ENCODE measurements at regions not wholly inside any gene's neighbourhood (a gene's known extent, or its start where the extent isn't known, plus 50 kb on each side); places are given as distances from the start of the nearest gene placed in this dataset.

- CTCF ChIA-PET: no interaction called here
- POLR2A ChIA-PET: no interaction called here
- no peak for DNase-seq (ENCODE audit: low read depth, low spot score)
- TF ChIP-seq, protein P1, sequence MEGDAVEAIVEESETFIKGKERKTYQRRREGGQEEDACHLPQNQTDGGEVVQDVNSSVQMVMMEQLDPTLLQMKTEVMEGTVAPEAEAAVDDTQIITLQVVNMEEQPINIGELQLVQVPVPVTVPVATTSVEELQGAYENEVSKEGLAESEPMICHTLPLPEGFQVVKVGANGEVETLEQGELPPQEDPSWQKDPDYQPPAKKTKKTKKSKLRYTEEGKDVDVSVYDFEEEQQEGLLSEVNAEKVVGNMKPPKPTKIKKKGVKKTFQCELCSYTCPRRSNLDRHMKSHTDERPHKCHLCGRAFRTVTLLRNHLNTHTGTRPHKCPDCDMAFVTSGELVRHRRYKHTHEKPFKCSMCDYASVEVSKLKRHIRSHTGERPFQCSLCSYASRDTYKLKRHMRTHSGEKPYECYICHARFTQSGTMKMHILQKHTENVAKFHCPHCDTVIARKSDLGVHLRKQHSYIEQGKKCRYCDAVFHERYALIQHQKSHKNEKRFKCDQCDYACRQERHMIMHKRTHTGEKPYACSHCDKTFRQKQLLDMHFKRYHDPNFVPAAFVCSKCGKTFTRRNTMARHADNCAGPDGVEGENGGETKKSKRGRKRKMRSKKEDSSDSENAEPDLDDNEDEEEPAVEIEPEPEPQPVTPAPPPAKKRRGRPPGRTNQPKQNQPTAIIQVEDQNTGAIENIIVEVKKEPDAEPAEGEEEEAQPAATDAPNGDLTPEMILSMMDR (IDR thresholded peaks at IDR 0.05; ENCODE audit: insufficient read depth, low read length, missing control alignments): no peak
- H3K4me3 ChIP-seq (ENCODE audit: low read depth, low read length): no peak overlapping the region
These were observed 429.8 kb downstream of the BCOR start for GRCh38 chrX:39667736-39668482.

DNA sequence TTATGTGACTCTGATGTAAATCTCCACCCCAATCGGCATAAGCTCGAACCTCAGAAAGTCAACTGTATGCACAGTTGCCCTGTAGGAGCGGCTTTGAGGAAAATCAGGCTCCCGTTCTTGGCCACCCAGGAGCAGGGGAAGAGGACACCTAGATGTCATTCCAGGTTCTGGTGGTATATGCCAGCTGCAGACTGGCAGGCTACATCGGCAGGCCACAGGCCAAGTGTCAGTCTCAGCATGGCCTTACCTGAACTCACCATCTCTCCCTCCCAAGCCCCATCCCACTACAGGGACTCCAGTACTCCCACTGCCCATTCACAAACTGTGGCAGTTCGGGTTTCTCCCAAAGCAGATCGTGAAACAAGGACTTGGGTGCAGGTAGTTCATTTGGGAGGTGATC is 428.1 kb downstream of the BCOR start:
- ChIA-PET CTCF (no interaction called here), POLR2A (no interaction called here)
- TF ChIP-seq, protein P1 (IDR thresholded peaks at IDR 0.05; ENCODE audit: insufficient read depth, low read length, missing control alignments): no peak
- no peak for DNase-seq (ENCODE audit: low read depth, low spot score)
- no peak overlapping the region for H3K4me3 ChIP-seq (ENCODE audit: low read depth, low read length)

- TF ChIP-seq, protein P1 (IDR thresholded peaks at IDR 0.05; ENCODE audit: insufficient read depth, low read length, missing control alignments): no peak
- CTCF ChIA-PET: no interaction called here
- no peak overlapping the region for H3K4me3 ChIP-seq (ENCODE audit: low read depth, low read length)
- POLR2A ChIA-PET: no interaction called here
- DNase-seq (ENCODE audit: low read depth, low spot score): no peak
These were observed 427.5 kb downstream of the BCOR start for GRCh38 chrX:39670281-39670680.

DNA sequence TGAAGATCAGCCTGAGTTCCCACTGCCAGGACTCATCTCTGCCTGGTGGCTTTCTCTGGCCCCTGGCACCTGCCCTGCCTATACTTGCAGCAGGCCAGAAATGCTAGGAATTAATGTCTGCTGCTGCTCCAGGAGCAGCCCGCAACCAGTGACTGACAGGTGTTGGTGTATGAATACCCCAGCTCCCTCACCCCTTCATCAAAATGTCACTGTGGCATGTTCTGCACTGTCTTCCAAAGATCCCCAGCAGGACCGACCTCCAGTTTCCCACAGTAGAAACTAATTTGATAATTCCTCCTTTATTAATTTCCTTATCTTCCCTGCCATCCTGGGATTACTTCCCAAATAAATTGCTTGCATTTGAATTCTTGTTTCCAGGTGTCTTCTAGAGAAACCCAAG is 425.4 kb downstream of the BCOR start:
- H3K4me3 ChIP-seq (ENCODE audit: low read depth, low read length): no peak overlapping the region
- ChIA-PET POLR2A (no interaction called here), CTCF (no interaction called here)
- TF ChIP-seq, protein P1 (IDR thresholded peaks at IDR 0.05; ENCODE audit: insufficient read depth, low read length, missing control alignments): no peak
- no peak for DNase-seq (ENCODE audit: low read depth, low spot score)

DNA sequence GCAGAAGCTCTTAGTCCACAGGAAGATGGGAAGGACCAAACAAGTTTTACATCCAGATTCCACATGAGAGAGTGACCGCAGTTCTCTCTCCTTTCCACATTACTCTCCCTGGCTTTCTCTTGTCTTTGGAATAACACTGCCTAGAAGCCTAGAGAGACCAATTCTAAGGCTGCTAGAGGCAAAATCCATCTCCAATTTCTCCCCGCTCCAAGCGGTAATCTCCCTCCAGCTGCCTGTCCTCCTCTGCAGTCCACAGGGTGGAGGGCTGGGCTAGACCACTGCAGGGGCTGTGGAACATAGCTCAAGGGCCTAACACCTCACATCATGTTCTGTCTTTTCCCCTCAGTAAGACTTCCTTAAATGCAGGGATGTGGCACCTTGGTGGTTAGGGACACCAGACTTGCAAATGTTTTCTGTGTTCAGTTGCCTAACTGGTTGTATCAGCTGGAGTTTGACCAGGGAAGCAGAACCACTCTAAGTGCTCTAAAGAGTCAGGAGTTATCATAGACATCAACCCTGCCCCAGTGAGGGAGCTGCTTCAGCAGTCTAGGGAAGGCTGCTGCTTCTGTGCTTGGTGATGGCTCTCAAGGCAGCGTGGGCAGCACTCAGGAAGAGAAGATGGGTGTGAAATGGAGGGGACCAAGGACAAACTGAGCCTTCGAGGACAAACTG is 423.1 kb downstream of the BCOR start:
- ChIA-PET POLR2A (no interaction called here), CTCF (no interaction called here)
- TF ChIP-seq, protein P1 (IDR thresholded peaks at IDR 0.05; ENCODE audit: insufficient read depth, low read length, missing control alignments): no peak
- no peak overlapping the region for H3K4me3 ChIP-seq (ENCODE audit: low read depth, low read length)
- no peak for DNase-seq (ENCODE audit: low read depth, low spot score)

- DNase-seq (ENCODE audit: low read depth, low spot score): no peak
- CTCF ChIA-PET: no interaction called here
- TF ChIP-seq, protein P1 (IDR thresholded peaks at IDR 0.05; ENCODE audit: insufficient read depth, low read length, missing control alignments): no peak
- no peak overlapping the region for H3K4me3 ChIP-seq (ENCODE audit: low read depth, low read length)
- POLR2A ChIA-PET: no interaction called here
These were observed 422.6 kb downstream of the BCOR start for GRCh38 chrX:39675162-39675553.
